GM21423 (cell line): ENCODE measurements at regions not wholly inside any gene's neighbourhood (a gene's known extent, or its start where the extent isn't known, plus 50 kb on each side); places are given as distances from the start of the nearest gene placed in this dataset.

Experiments used
- ATAC-seq: cut with Tn5 transposase; IDR thresholded peaks from one replicate; pipeline ENCODE4 v1.9.1; 2021; ENCODE audit warnings: mild to moderate bottlenecking, moderate library complexity; ENCODE audit not compliant: unreplicated experiment

DNA sequence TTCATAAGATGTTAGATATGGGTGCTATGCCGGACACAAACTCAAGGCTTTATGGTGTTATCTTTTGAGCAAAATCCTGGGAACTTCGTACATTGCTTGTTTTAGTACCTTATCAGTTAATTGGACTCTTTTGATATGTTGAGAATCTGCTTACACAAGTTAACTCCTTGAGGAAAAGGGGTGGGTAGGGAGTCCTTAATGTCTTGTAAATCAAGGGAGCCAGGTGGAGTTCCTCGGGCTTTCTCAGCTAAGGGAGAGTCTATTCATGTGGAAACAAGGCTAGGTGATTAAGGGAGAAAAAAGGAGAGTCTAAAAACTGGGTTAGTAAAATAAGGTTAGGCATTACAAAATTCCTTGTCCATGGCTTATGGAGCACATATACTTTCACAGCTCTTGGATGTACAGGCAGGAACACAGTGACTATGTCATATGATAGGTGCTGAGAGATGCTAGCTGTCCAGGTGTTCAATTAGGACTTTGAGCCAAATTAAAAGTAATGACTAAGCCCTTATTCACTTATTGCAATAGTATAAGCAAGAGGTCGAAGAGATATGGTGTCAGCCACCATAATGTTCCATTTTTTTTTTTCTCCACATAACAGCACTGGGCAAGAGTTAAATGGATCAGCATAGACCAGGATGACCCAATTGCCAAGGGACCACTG, 59.5 kb upstream of the DYNAP start:
- no peak for ATAC-seq

DNA sequence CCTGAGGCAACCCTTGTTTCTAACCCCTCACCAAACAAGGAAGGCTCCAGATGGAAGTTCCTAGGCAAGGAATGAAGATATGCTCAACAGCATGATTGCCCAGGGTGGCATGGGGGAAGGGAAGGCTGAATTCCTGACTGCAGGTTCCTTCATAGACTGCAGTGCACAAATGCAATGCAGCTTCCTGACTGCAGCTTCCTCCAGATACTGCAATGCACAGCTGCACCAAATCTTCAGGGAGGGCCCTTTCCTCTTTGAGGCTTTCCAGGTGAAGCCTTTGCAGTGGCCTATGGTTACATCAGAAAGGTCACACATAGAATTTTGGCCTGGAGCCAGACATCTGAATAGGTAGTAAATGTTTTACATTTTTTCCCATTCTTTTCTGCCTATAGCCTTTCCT, 58.8 kb upstream of the DYNAP start:
- ATAC-seq = no peak

GRCh38 chr18:54532962-54533361, 58.1 kb upstream of the DYNAP start:
- no peak for ATAC-seq
